GM12878 (cell line): ENCODE measurements at regions not wholly inside any gene's neighbourhood (a gene's known extent, or its start where the extent isn't known, plus 50 kb on each side); places are given as distances from the start of the nearest gene placed in this dataset.

Source experiments
- ATAC-seq: fragments of 200-7000 bp; cut with Tn5 transposase; 3 replicates; pipeline ENCODE4 v1.9.1; 2020; ENCODE audit warnings: mild to moderate bottlenecking, moderate library complexity
- BruUV-seq: library from RNA; stranded (reverse); fragments of 400-500 nt; replicated peaks from 2 replicates; lab custom pipeline; 2021; lab: Mats Ljungman, UMichigan
- CTCF ChIA-PET: fragments of 300-600 bp; sonication (Branson Sonifier 250); formaldehyde crosslinking; extraction: SDS; loops from one replicate; lab custom pipeline; 2021; ENCODE audit warnings: inconsistent platforms; lab: Yijun Ruan, JAX
- POLR2A ChIA-PET: fragments of 350-600 bp; formaldehyde crosslinking; extraction: SDS; loops from one replicate; lab custom pipeline; 2021; ENCODE audit warnings: inconsistent platforms; lab: Charles Lee
- RAD21 ChIA-PET: fragments of 300-600 bp; sonication (Branson Sonifier 250); formaldehyde crosslinking; loops from one replicate; lab custom pipeline; 2023; ENCODE audit warnings: antibody characterized with exemption; ENCODE audit not compliant: unreplicated experiment; lab: Charles Lee
- SMC1A ChIA-PET: fragments of 300-600 bp; sonication (Branson Sonifier 250); formaldehyde crosslinking; loops from one replicate; lab custom pipeline; 2023; ENCODE audit not compliant: unreplicated experiment, uncharacterized antibody; lab: Charles Lee
- DNase-seq: peaks from one replicate; pipeline ENCODE4 v3.0.0-alpha.2; 2011; ENCODE audit warnings: low read depth, low spot score
- FAIRE-seq: peaks from 3 replicates; lab custom pipeline; 2011; peaks lifted over from hg19 to GRCh38; lab: Jason Lieb, UNC
- H2AFZ ChIP-seq: 2 replicates; pipeline ENCODE4 v1.6.0; 2011; ENCODE audit warnings: low read depth, low read length, control low read depth; ENCODE audit not compliant: control insufficient read depth
- H3K27ac ChIP-seq: 2 replicates; pipeline ENCODE4 v1.5.1; 2011; ENCODE audit warnings: control low read depth; ENCODE audit not compliant: control insufficient read depth, insufficient read depth
- H3K27me3 ChIP-seq, 2 experiments: replicated peaks in 1 of 2; 2 replicates each; pipeline versions ENCODE4 v1.6.0 to v1.6.1; 2011; ENCODE audit warnings: low read length in 1 of 2; ENCODE audit not compliant: control insufficient read depth in 2 of 2, insufficient read depth in 2 of 2
- H3K36me3 ChIP-seq, 2 experiments: 2 replicates each; pipeline ENCODE4 v1.5.1; 2011; ENCODE audit warnings: low read length in 1 of 2; ENCODE audit not compliant: control insufficient read depth in 2 of 2, insufficient read depth in 2 of 2
- H3K4me1 ChIP-seq: 2 replicates; pipeline ENCODE4 v1.6.1; 2011; ENCODE audit warnings: mild to moderate bottlenecking, low read length, moderate library complexity, mixed read lengths; ENCODE audit not compliant: control insufficient read depth, insufficient read depth
- H3K4me2 ChIP-seq: 2 replicates; pipeline ENCODE4 v1.6.0; 2011; ENCODE audit warnings: control low read depth; ENCODE audit not compliant: control insufficient read depth, insufficient read depth
- H3K4me3 ChIP-seq: fragments of 200-600 bp; sonication (generic); 2 replicates; pipeline ENCODE4 v1.5.1; 2016
- H3K79me2 ChIP-seq: 2 replicates; pipeline ENCODE4 v1.6.0; 2011; ENCODE audit warnings: low read length; ENCODE audit not compliant: control insufficient read depth, insufficient read depth
- H3K9ac ChIP-seq: 2 replicates; pipeline ENCODE4 v1.8.0; 2011; ENCODE audit warnings: low read length, control low read depth, mixed read lengths; ENCODE audit not compliant: control insufficient read depth, insufficient read depth
- H3K9me3 ChIP-seq: replicated peaks from 3 replicates; pipeline ENCODE4 v1.5.1; 2011; ENCODE audit warnings: mild to moderate bottlenecking, low read length; ENCODE audit not compliant: control insufficient read depth, insufficient read depth
- H4K20me1 ChIP-seq: 2 replicates; pipeline ENCODE4 v1.6.0; 2011; ENCODE audit not compliant: control insufficient read depth, insufficient read depth
- ATF7 ChIP-seq: fragments of 450-650 bp; IDR thresholded peaks from 2 replicates; pipeline ENCODE4 v1.6.1; 2016; ENCODE audit warnings: low read depth, mild to moderate bottlenecking
- CBX5 ChIP-seq: sonication (generic); IDR thresholded peaks from 2 replicates; pipeline ENCODE4 v1.6.1; 2016; ENCODE audit warnings: low read depth, moderate library complexity, mild to moderate bottlenecking, inconsistent platforms
- CHD2 ChIP-seq: IDR thresholded peaks from 2 replicates; pipeline ENCODE4 v1.6.1; 2011; ENCODE audit warnings: low read depth, low read length, improper control_type of control experiment, borderline replicate concordance
- CTCF ChIP-seq, 3 experiments: IDR thresholded peaks in 2 of 3; conservative IDR thresholded peaks in 1 of 3; 2 replicates each; pipeline ENCODE4 v1.5.1; 2011; ENCODE audit warnings: low read depth in 3 of 3, low read length in 3 of 3, mild to moderate bottlenecking in 3 of 3, control low read depth in 2 of 3, moderate library complexity in 2 of 3, inconsistent platforms in 1 of 3, mixed read lengths in 1 of 3; ENCODE audit not compliant: control insufficient read depth in 2 of 3, insufficient read depth in 1 of 3; ENCODE audit errors: extremely low read depth in 1 of 3
- EGR1 ChIP-seq, 2 experiments: IDR thresholded peaks; 1 replicate in 1 of 2; 2 replicates in 1 of 2; pipeline ENCODE4 v1.6.1; 2011 to 2012; ENCODE audit warnings: low read depth in 2 of 2, low read length in 2 of 2, borderline replicate concordance in 1 of 2, mild to moderate bottlenecking in 1 of 2, moderate library complexity in 1 of 2
- GATAD2B ChIP-seq: fragments of 450-650 bp; conservative IDR thresholded peaks from 2 replicates; pipeline ENCODE4 v1.6.1; 2017; ENCODE audit warnings: low read depth, mild to moderate bottlenecking, moderate library complexity
- MYC ChIP-seq: IDR thresholded peaks from 2 replicates; pipeline ENCODE4 v1.6.1; 2011; ENCODE audit warnings: mild to moderate bottlenecking, low read length, moderate library complexity, inconsistent platforms; ENCODE audit not compliant: insufficient read depth, insufficient replicate concordance, insufficient read length, severe bottlenecking
- NFYB ChIP-seq: IDR thresholded peaks from 2 replicates; pipeline ENCODE4 v1.6.1; 2011; ENCODE audit warnings: low read depth, mild to moderate bottlenecking, low read length, improper control_type of control experiment, moderate library complexity; ENCODE audit not compliant: insufficient read depth
- NRF1 ChIP-seq: conservative IDR thresholded peaks from 2 replicates; pipeline ENCODE4 v1.6.1; 2011; ENCODE audit warnings: mild to moderate bottlenecking, low read depth, low read length, improper control_type of control experiment
- PAX5 ChIP-seq: IDR thresholded peaks from 2 replicates; pipeline ENCODE4 v1.6.1; 2011; ENCODE audit warnings: low read depth, low read length, borderline replicate concordance
- RBBP5 ChIP-seq: fragments of 200-600 bp; sonication (generic); conservative IDR thresholded peaks from 2 replicates; pipeline ENCODE4 v1.6.1; 2016
- RELA ChIP-seq: fragments of 450-650 bp; IDR thresholded peaks from 2 replicates; pipeline ENCODE4 v1.8.0; 2014; ENCODE audit warnings: borderline replicate concordance; ENCODE audit not compliant: partially characterized antibody
- RFX5 ChIP-seq: IDR thresholded peaks from 2 replicates; pipeline ENCODE4 v1.6.1; 2011; ENCODE audit warnings: low read depth, low read length, improper control_type of control experiment
- USF1 ChIP-seq: IDR thresholded peaks from 2 replicates; pipeline ENCODE4 v1.6.1; 2011; ENCODE audit warnings: borderline replicate concordance, low read depth, mild to moderate bottlenecking, moderate library complexity, mixed read lengths, low read length; ENCODE audit not compliant: insufficient read depth; ENCODE audit errors: extremely low read length
- ZNF384 ChIP-seq: IDR thresholded peaks from 2 replicates; pipeline ENCODE4 v1.6.1; 2012; ENCODE audit warnings: low read depth, mild to moderate bottlenecking, low read length, improper control_type of control experiment, borderline replicate concordance
- ZNF622 ChIP-seq: fragments of 450-650 bp; IDR thresholded peaks from 2 replicates; pipeline ENCODE4 v1.6.1; 2017; ENCODE audit warnings: mild to moderate bottlenecking, inconsistent platforms
- WGBS: methylation state at CpG from one replicate; pipeline ENCODE4 v1.1.6; 2016; ENCODE audit warnings: low lambda C conversion rate; ENCODE audit not compliant: insufficient replicate concordance, insufficient coverage; ENCODE audit errors: missing lambda C conversion rate; 5-methylcytosine and 5-hydroxymethylcytosine counted together
- in situ Hi-C: fragments of 300-500 bp; cut with MboI; formaldehyde crosslinking; loops from 9 replicates; pipeline ENCODE4 v1.14.3; 2018; ENCODE audit warnings: mixed read lengths
- intact Hi-C: fragments of 100-400 bp; cut with micrococcal nuclease; formaldehyde crosslinking; loops from one replicate; pipeline ENCODE4 v1.14.2; 2022; ENCODE audit not compliant: unreplicated experiment

- no peak for ATAC-seq
- CTCF ChIA-PET, result no interaction called here
- Histone ChIP-seq H3K4me1 (no peaks in the 10 kb centered on the region), H3K9me3 (no peaks in the 10 kb centered on the region; the same call in 2 of the 3 replicates), H3K4me2 (no peak overlapping the region), H3K4me3 (no peak overlapping the region), H2AFZ (no peak overlapping the region), H3K27ac (no peak overlapping the region), H3K79me2 (no peaks in the 10 kb centered on the region), H3K36me3 (no peaks in the 10 kb centered on the region), H3K27me3 (no peaks in the 10 kb centered on the region)
- SMC1A ChIA-PET, result no interaction called here
- no peak for DNase-seq
- POLR2A ChIA-PET, result no interaction called here
- BruUV-seq, result no TSS peak
- in situ Hi-C loops, result no loop called here
- no peak for TF ChIP-seq ATF7
- no peak for TF ChIP-seq NRF1
- TF ChIP-seq, all 136 proteins: peak for 0
- Histone ChIP-seq H3K9ac (no peak overlapping the region), H4K20me1 (no peaks in the 10 kb centered on the region)
- intact Hi-C loops, result no loop called here
- WGBS, result 4% methylated on average over 6 of the region's 6 CpGs
- FAIRE-seq, result no peak
- RAD21 ChIA-PET, result no interaction called here
Measured at GRCh38 chr16:6947291-6947690, 385.4 kb upstream of the RBFOX1 start.

- no peaks in the 10 kb centered on the region for H4K20me1 ChIP-seq
- intact Hi-C loops (no loop called here), in situ Hi-C loops (no loop called here)
- FAIRE-seq (no peak), DNase-seq (no peak), ATAC-seq (no peak)
- no peaks in the 10 kb centered on the region for H3K27me3 ChIP-seq
- no peaks in the 10 kb centered on the region; the same call in 2 of the 3 replicates for H3K9me3 ChIP-seq
- H3K36me3 ChIP-seq, result no peaks in the 10 kb centered on the region
- ChIA-PET CTCF (no interaction called here), SMC1A (no interaction called here), POLR2A (no interaction called here), RAD21 (no interaction called here)
- no peak overlapping the region for H3K4me3 ChIP-seq
- H3K27ac ChIP-seq, result no peak overlapping the region
- WGBS, result 0% methylated on average over 1 of the region's 1 CpG
- no peak overlapping the region for H3K9ac ChIP-seq
- no peaks in the 10 kb centered on the region for H3K4me1 ChIP-seq
- BruUV-seq, result no TSS peak
- H3K79me2 ChIP-seq, result no peaks in the 10 kb centered on the region
- no peak overlapping the region for H2AFZ ChIP-seq
- no peak overlapping the region for H3K4me2 ChIP-seq
- no peak for TF ChIP-seq PAX5
- TF ChIP-seq CHD2, result no peak
- TF ChIP-seq RELA, result no peak
- TF ChIP-seq EGR1 (IDR thresholded peaks at IDR 0.05; ENCODE audit: borderline replicate concordance in 1 of 2, low read depth in 2 of 2, low read length in 2 of 2), result no peak
- TF ChIP-seq GATAD2B, result no peak
- TF ChIP-seq CBX5, result no peak
- TF ChIP-seq ZNF384, result no peak
- TF ChIP-seq RBBP5, result no peak
- no peak for TF ChIP-seq ZNF622
- no peak for TF ChIP-seq NFYB
- TF ChIP-seq MYC, result no peak
- no peak for TF ChIP-seq CTCF (IDR thresholded peaks at IDR 0.05 in 2 of 3, conservative IDR thresholded peaks at IDR 0.05 in 1 of 3; ENCODE audit: control insufficient read depth in 2 of 3, extremely low read depth in 1 of 3, insufficient read depth in 1 of 3, low read depth in 3 of 3, low read length in 3 of 3)
- no peak for TF ChIP-seq RFX5
- no peak for TF ChIP-seq USF1
Measured at GRCh38 chr16:6946802-6947201, 385.8 kb upstream of the RBFOX1 start.
